HG02943 (cell line): ENCODE measurements at regions not wholly inside any gene's neighbourhood (a gene's known extent, or its start where the extent isn't known, plus 50 kb on each side); places are given as distances from the start of the nearest gene placed in this dataset.

ENCODE experiments used
- ATAC-seq: cut with Tn5 transposase; IDR thresholded peaks from one replicate; pipeline ENCODE4 v1.9.1; 2021; ENCODE audit warnings: mild to moderate bottlenecking, low read depth, moderate library complexity; ENCODE audit not compliant: unreplicated experiment

DNA sequence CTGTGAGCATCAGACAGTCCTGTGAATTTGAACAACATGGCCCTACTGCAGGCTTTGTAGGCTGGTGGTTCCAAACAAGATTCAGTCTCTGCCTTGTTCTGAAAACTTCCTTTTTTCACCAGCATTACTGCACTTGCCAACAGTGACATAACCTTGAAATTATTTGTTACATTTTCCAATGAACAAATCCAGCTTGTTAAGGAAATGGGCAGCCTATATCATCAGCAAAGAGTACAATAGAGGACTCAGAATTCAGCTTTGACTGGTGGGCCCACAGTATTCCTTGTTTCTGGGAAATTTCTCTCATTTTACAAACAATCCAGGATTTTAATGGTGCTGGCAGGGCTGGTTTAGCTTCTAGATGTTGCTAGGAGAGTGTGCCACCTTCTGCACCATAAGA, 703.7 kb upstream of the FZD8 start:
- ATAC-seq, result no peak

DNA sequence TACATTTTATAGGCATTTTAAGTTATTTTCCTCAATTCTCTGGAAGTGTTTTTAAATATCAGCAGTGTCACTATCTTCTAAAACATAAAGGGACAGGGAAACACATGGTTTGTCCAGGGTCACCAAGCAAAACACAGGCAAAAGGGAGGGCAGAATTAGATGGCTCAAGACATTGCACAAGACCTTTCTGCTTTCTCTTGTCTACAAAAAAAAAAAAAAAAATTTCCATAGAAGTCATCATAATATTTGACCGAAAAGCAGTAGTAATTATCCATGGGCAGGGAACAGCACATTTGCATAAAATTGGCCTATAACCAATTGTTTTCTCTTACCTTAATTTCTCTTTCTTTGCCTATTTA, 703.1 kb upstream of the FZD8 start:
- no peak for ATAC-seq

DNA sequence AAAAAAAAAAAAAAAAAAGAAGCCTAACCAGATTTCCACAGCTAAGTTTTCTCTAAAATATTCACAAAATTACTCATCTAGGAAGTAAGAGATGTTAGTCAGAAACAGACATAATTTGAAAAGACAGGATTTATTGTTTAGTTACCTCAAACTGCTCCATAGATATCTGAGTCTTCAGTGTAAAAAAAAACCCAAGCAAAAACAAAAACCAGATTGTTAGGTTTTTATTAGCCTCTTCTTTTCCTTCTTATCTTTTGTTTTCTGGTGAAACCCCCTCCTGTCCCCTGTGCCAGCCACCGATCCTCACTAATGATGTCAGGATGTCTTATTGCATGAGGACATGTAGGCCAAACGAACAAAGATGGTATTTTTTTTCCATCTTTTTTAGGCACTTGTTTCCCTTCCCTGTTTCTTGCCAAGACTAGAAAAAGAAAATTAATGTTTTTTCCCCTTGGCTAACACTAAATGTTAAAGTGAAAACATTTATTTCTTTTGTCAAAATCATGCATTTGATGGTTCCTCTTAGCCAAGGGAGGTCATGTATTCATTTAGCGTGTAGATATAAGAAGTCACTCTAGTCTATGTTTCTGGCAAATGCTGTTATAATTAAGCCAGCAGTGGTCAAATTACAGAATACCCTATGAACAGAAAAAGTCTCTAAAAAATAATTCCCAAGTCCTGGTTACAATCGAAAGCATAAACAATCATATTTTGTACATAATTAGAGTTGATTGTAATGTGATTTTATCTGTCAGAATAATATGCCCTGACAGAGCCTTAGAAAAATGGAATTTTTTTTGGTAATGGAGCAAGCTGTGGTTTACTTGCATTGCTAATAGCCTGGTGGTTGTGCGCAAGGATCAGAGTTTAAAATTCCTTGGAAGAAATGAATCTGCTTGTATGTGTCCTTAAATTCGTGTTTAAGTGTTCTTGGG, 702.4 kb upstream of the FZD8 start:
- ATAC-seq, result no peak

DNA sequence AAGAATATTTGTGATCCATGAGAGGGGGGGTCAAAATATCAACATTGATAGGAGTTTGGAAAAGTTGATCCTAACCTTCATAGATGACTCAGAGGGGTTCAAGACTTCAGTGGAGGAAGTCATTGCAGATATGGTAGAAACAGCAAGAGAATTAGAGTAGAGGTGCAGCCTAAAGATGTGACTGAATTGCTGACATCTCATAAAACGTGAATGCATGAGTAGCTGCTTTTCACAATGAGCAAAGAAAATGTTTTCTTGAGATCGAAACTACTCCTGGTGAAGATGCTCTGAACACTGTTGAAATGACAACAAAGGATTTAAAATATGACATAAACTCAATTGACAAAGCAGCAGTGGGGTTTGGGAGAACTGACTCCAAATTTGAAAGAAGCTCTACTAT, 700.7 kb upstream of the FZD8 start:
- no peak for ATAC-seq

DNA sequence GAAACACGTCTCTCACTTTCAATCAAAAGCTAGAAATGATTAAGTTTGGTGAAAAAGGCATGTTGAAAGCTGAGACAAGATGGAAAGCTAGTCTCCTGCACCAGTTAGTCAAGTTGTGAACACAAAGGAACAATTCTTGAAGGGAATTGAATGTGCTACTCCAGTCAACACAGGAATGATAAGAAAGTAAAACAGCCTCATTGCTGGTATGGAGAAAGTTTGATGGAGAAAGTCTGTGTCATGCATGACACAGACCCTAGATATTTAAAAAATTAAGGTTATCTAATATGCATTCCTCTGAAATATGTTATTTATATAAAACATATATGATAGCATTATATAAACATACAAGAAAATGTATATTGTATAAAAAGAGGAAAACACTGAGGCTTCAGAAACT, 699.4 kb upstream of the FZD8 start:
- ATAC-seq, result no peak

DNA sequence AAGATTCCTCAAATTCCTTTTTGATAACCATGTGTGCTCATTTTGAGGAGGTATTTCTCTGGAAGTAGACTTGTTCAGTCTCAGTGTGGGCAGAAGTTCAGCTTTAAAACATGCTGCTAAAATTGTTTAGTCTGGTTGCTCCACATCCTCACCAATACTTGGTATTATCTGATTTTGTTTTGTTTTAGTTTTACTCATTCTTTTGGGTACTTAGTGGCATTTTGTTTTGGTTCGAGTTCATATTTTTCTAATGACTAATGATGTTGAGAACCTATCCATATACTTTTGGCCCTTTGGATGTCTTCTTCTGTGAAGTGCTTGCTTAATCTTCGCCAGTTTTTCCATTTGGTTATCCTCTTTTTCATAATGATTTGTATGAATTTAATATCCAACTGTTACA, 694.2 kb upstream of the FZD8 start:
- no peak for ATAC-seq

DNA sequence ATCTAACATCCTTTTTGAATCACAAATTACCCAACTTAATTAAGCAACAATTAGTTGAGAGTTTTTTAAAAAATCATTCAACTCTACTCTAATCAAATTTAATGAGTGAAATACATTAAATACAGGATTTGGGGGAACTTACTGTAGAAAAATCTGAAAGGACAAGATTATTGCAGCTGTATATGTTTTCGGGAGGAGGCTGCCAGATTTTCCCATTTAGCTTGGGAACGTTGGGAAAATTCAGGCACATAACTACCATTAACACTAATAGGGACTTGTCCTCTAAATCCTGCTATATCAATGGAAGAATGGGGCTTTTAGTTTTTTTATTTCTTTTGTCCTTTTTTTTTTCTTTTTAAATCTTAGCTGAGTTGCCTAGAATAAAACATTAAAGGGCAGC, 691.4 kb upstream of the FZD8 start:
- no peak for ATAC-seq

DNA sequence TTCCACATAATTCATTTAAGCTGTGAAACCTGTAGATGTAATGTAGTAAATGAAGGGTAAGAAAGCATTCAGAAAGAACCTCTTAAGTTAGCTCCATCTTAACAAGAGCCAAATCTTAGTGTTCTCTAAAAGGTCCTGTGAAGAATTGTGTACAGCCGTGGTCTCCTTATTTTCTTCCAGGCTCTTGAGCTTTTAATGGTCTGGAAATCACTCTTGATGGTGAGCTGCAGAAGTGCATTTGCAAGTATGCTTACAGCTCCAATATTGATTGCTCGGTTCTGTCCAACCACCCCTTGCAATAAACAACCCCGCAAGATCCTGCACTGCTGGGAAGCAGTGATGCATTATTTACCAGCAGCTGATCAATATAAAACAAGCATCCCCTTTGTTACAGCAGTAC, 690.8 kb upstream of the FZD8 start:
- ATAC-seq, result no peak

DNA sequence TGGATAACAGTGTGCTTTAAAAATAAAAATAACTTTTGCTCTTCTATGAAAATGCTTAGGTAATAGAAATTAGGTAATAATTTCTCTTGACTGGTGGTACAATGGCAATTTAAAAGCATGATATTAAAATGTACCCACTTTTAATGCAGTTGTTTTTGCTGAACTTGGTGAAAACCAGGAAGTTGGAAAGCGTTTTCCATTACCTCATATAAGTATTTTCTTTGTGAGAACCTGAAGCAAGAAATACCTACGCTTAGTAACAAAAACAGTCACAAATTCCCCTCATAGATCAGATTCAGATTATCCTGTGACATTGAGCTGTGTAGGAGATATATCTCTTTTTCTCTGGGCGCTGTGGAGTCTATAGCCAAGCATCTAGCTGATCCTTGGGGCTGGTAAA, 689.0 kb upstream of the FZD8 start:
- ATAC-seq, result no peak

DNA sequence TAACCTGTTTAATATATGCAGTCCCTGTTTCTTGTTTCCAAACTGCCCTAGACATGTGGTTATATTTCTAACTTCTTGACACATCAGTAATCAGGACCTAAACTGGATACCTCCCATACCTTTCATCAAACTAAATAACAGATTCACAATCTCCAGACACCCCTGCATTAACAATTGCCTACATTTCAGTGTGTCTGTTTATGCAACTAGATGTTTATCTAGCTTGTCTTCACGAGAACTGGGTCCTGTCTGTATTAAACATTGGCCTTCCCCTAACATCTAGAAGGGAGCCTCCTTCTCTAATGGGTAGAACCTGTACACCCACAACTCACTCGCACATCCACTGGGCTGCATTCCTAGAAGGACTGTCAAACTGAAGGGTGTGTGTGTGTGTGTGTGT, 683.7 kb upstream of the FZD8 start:
- ATAC-seq, result no peak

DNA sequence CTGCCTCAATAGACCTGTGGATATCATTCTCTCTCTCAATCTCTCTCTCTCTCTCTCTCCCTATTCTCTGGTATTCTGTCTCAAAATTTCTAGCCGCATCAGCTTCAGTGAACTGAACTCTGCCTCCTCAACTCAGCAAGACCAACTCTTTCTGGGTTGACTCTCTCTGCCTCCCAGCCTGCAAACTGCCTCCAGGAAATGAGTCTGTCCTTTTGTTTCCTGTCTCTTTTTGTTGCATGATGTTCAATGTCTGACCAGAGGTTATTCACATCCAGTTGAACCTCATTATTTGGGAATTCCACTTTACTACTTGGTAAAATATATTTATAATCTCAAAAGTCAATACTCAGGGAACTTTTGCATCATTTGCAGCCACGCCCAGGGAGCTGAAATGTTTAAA, 682.7 kb upstream of the FZD8 start:
- no peak for ATAC-seq

DNA sequence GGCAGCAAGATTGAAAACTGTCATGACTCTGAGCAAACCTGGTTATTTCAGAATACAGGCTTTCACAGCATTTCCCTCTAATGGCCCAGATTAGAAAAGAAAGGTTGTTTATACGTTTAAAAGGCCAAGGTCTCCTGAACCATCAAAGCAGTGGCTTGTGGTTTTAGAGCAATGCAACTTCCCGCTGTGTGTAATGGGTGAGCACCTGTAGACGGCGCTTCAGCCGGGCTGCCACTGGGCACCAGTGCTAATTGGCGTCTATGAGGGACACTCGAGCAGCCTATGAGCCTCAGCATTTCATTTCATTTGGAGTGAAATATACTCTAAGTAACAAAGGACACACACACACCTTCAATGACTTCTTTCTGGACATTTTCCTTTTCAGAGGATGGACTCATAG, 671.0 kb upstream of the FZD8 start:
- ATAC-seq, result no peak

DNA sequence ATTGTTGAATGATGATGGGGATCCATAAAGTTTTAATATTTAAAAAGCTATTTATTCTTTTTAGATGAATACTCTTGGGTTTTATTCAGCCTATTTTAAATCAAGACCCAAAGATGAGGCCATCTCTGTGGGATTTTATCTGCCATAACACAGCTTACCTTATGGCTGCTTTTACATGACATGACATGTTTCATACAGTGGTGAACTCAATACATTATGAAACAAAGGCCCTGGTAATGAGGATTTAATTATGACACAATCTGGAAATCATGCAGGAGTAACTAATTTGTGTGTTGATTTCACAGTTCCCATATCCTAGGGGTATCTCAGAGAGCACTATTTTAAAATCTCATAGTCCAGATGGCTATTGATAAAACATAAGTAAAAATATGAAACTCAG, 661.8 kb upstream of the FZD8 start:
- no peak for ATAC-seq

DNA sequence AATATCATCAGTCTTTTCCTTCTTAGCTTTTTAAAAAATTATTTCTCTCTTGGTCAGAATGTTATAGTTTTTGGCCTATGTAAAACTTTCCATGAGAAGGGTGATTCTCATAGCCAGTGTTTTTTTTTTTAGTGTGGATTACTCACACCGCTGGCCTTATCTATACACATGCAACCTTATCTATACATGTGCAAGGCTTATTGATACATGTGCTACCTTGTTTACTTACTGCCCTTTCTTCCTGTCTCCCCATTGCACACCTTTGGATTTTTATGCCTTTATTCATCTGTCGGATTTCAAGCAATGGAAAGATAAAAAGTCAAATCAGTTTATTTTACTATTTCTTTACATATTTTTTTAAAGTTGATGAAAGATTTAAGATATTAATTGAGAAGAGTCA, 660.0 kb upstream of the FZD8 start:
- ATAC-seq, result no peak

DNA sequence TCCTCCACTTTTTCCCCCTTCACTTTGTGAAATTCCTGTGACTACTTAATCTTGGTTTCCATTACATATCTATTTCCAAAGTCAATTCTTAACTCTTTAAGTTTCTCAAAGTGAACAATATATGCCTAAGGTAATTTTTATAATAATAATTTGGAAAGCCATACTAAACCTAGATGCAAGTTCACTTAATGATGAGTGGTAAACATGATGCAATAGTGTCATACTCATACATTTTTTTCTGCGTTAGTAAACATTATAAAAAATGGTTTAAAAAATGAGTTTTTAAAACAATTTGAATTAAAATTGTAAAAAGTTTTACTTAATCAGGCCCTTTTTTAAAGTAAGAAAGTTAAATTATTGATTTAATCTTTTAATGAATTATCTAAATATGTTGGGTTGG, 659.4 kb upstream of the FZD8 start:
- no peak for ATAC-seq

DNA sequence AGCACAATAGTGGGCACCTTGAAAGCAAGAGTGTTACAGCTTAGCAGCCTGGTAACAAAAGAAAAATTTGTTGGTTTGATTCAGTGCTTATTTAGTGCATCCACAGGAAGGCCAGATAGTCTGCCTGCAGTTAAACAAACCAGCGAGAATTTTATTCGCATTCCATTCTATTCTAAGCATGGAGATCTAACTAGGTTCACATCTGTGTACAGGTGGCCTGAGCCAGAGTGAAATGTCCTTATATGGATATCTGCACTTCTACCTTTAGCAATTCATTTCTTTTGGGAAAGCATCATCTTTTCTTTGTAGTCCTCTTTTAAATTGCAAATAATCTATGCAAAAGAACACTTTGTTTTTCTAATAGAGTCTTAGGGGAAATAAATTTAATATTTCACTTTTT, 659.0 kb upstream of the FZD8 start:
- ATAC-seq, result no peak

DNA sequence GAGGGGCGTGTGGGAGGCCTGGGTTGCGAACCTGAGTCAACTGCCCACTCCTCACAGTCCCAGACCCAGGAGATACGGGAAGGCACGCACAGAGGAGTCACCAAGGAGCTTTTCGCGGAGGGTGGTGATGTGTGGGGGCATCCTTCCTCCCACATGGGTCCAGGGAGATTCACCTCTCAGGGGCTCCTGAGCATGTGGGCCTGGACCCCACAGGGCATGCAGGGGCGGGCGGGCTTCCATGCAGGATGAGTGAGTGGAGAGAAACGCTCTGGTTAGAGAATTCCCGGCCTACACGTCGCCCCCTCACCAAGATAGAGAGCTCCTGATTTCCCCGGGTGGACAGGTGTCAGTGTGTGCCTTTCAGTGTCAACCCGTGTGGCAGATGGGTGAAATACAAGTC, 641.7 kb upstream of the FZD8 start:
- ATAC-seq, result no peak

DNA sequence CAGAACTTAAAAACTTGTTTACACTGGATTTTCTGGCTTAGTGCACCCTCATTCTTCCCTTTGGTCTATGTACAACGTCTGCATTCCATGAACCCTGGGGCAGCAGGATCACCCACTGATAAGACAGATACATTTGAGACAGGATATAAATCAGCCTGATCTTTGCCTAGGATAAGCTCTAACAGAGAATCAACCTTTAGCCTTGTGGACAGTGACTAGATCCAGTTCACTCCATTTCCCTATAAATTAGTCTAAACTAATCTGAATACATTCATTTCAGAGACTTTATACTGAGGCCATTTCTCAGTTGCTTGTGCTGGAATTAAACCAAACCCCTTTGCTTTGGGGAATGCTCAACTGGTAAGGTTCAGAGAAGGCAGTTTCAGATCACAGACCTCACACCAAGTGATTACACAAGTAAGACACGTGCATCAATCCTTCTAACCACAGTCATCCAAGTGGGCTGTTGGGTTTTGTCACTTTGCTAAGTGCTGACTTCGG, 639.8 kb upstream of the FZD8 start:
- ATAC-seq, result no peak

DNA sequence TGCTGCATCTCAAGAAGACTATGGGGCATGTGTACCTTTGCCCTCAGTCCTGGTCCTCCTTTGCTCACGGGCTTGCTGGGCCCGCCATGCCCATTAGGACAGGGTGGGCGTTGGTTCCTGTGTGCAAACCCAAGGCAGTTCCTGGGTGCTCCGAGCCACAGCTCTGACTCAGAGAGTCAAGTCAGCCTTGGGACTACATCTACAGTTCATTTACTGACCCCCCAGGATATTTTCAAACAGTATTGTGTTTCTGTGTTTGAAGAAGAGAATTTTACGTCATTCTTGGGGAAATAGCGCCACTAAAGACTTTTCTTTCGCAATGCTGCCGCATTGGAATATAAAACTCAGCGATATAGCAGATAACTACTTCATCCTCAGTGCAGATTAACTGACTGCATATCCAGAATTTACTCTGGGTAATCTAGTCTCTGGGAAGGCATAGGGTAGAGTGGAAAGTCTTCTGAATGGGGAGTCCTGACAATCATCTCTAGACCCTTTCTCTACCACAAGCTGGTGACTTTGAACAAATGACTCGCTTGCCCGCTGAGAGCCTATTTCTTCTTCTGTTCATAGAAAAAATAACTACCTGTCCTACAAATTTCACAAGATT, 638.9 kb upstream of the FZD8 start:
- no peak for ATAC-seq

DNA sequence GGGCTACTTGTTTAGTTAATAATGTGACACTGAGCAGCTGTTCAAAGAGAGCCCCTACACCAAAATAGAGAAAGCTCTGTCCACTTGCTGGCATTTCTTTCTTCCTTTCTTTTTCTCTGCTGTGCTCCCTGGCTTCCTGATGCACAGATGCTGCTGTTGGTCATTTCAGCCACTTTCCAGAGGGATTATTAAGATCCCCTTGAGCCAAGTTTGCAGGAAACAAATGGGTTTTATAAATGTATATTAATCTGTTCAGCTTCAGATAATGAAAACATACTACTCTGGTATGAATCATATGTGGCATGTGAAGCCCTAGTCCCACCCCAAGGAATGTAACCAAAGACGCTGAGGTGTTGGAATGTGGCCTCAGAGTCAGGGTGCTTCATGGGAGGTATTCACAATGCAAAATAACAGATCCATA, 638.2 kb upstream of the FZD8 start:
- ATAC-seq, result no peak

DNA sequence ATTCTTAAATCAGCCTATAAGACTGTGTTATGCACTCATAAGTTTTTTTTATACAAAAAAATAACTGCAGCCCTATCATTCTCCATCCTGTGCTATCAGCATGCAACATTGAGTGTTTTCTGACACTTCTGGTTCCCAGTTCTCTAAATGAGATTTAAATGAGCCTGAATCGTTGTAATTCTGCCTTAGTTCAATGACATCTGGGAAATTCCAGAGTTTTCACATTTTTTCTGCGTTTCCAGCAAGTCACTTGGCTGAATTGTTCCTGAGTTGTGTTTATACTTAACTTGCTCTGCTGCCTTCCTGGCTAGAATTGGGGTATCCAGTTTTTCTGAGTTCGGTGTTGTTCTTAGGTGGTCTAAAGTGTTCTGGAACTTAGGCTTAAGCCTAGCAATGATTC, 636.1 kb upstream of the FZD8 start:
- no peak for ATAC-seq

DNA sequence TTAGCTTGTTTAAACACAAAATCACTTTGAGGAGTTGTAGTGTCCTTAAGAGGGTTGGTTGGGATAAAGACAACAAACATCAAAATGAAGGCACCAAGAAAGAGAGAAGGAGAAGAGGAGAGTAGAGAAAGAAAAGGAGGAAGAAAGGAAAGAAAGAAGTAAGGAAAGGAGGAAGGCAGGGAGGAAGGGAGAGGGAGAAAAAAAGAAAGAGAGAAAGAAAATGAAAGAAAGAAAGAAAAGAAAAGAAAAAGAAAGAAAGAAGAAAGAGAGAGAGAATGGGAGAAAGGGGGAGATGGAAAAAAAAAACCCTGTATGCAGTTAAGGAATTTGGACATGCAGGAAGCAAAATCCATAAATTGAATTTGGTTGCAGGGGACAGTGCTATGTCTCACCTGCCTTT, 635.4 kb upstream of the FZD8 start:
- ATAC-seq, result no peak
